ENCODE measurements at regions not wholly inside any gene's neighbourhood (a gene's known extent, or its start where the extent isn't known, plus 50 kb on each side); places are given as distances from the start of the nearest gene placed in this dataset.

- no peaks in the 10 kb centered on the region; a peak in 1 of 4 replicates for H3K79me1 ChIP-seq (ENCODE audit: low read depth in 1 of 2, low read length in 2 of 2)
- peak overlapping the region; percentile 41; the same call in 1 of the 2 replicates for H3K27ac ChIP-seq (ENCODE audit: insufficient read depth, low read length)
- H4K8ac ChIP-seq (ENCODE audit: low read depth in 2 of 2, low read length in 2 of 2): peak overlapping the region in 1 of 2 experiments; percentile 37; a peak in 1 of 4 replicates
- H4K20me1 ChIP-seq (ENCODE audit: insufficient read depth, low read length): no peaks in the 10 kb centered on the region
- H3K56ac ChIP-seq (ENCODE audit: extremely low read depth, insufficient read depth, low read length): no peak overlapping the region
- H4K91ac ChIP-seq (ENCODE audit: insufficient read depth, low read depth, low read length): peak overlapping the region; percentile 33; the same call in 1 of the 2 replicates
- no peak overlapping the region for H3K9ac ChIP-seq (ENCODE audit: low read depth, low read length)
- H3K23ac ChIP-seq (ENCODE audit: low read depth, low read length): no peak overlapping the region; the same call in 1 of the 2 replicates
- ATAC-seq (ENCODE audit: low read depth): no peak
- WGBS, 2 experiments (ENCODE audit: extremely low coverage in 2 of 2, insufficient read length in 1 of 2): 74% methylated on average over 11 of the region's 21 CpGs; no CpG with 5 or more reads in 1 of the 2 experiments
- H3K4ac ChIP-seq (ENCODE audit: low read depth, low read length): peak overlapping the region; percentile 53
- H4K5ac ChIP-seq (ENCODE audit: low read depth, low read length): peak overlapping the region; percentile 35; the same call in 1 of the 2 replicates
- peak overlapping the region; percentile 81 for H2AK5ac ChIP-seq (ENCODE audit: low read depth, low read length)
- H2BK5ac ChIP-seq (ENCODE audit: low read depth, low read length, poor library complexity, severe bottlenecking): no peak overlapping the region
- POLR2A ChIA-PET (ENCODE audit: unreplicated experiment): no interaction called here
- peak overlapping the region; percentile 37 for H2BK20ac ChIP-seq (ENCODE audit: low read depth, low read length)
- H3K36me3 ChIP-seq (ENCODE audit: control insufficient read depth, insufficient read depth, low read length): no peaks in the 10 kb centered on the region
- peaks cover 8% of the 10 kb centered on the region for H3K9me1 ChIP-seq (ENCODE audit: insufficient read depth, low read length)
- no TSS peak for BruUV-seq (replicated peaks)
- in situ Hi-C loops (cut with MboI; ENCODE audit: low sequenced_read_pairs) (no loop called here), dilution Hi-C loops (cut with HindIII; ENCODE audit: low sequenced_read_pairs, unreplicated experiment) (no loop called here), intact Hi-C loops (cut with micrococcal nuclease) (loop anchor here (1.0 to 2.0 kb wide), 3 partner anchors 18 to 148 kb away; partner anchors contain the start of gene COL5A1)
- H3K4me2 ChIP-seq (ENCODE audit: low read depth, low read length): no peak overlapping the region
- H3K14ac ChIP-seq (replicated peaks; ENCODE audit: low read depth, low read length): no peak overlapping the region
- no peak overlapping the region; the same call in 2 of the 3 replicates for H2BK15ac ChIP-seq (ENCODE audit: low read depth, low read length)
- H2BK120ac ChIP-seq (ENCODE audit: low read depth, low read length): peak overlapping the region; percentile 49; the same call in 1 of the 2 replicates
- no peak overlapping the region for H3K4me3 ChIP-seq (ENCODE audit: insufficient read depth, low read depth, low read length)
- CTCF ChIA-PET: interaction anchor here (1.2 kb wide), 1 partner anchor 13 kb away, joined by 3 read pairs; no protein-coding TSS in a partner anchor
- no peaks in the 10 kb centered on the region for H3K9me3 ChIP-seq (ENCODE audit: control insufficient read depth, insufficient read depth, low read length)
- H3K4me1 ChIP-seq (ENCODE audit: control insufficient read depth, insufficient read depth, low read length): peaks cover 24% of the 10 kb centered on the region
- H2AK9ac ChIP-seq (replicated peaks; ENCODE audit: low read depth, low read length, poor library complexity): peak overlapping the region; percentile 26
- peak overlapping the region; percentile 25; the same call in 1 of the 2 replicates for H3K18ac ChIP-seq (ENCODE audit: low read depth, low read length)
- H2AFZ ChIP-seq (replicated peaks; ENCODE audit: low read length, poor library complexity): peak overlapping the region; percentile 68
- no peak for DNase-seq
- peaks cover 5% of the 10 kb centered on the region for H3K27me3 ChIP-seq (ENCODE audit: control insufficient read depth, insufficient read depth, low read length)
- TF ChIP-seq RCOR1 (IDR thresholded peaks at IDR 0.05; ENCODE audit: insufficient replicate concordance, low read length): no peak
- no peak for TF ChIP-seq NFE2L2 (IDR thresholded peaks at IDR 0.05; ENCODE audit: low read depth, low read length)
- no peak for TF ChIP-seq MAZ (IDR thresholded peaks at IDR 0.05; ENCODE audit: borderline replicate concordance, low read depth, low read length)
- TF ChIP-seq MXI1 (IDR thresholded peaks at IDR 0.05; ENCODE audit: borderline replicate concordance, low read depth, low read length): no peak
- TF ChIP-seq FOS (IDR thresholded peaks at IDR 0.05; ENCODE audit: low read depth, low read length): no peak
- no peak for TF ChIP-seq SMC3 (IDR thresholded peaks at IDR 0.05; ENCODE audit: low read depth, low read length)
- no peak for TF ChIP-seq CTCF (conservative IDR thresholded peaks at IDR 0.05; ENCODE audit: low read depth, low read length)
- no peak for TF ChIP-seq MAFK (IDR thresholded peaks at IDR 0.05; ENCODE audit: low read depth, low read length)
- no peak for TF ChIP-seq RAD21 (IDR thresholded peaks at IDR 0.05; ENCODE audit: low read length)
- TF ChIP-seq POLR2A (IDR thresholded peaks at IDR 0.05; ENCODE audit: low read depth, low read length): no peak
- TF ChIP-seq CHD1 (IDR thresholded peaks at IDR 0.05; ENCODE audit: low read depth, low read length): no peak
- TF ChIP-seq, protein P1, sequence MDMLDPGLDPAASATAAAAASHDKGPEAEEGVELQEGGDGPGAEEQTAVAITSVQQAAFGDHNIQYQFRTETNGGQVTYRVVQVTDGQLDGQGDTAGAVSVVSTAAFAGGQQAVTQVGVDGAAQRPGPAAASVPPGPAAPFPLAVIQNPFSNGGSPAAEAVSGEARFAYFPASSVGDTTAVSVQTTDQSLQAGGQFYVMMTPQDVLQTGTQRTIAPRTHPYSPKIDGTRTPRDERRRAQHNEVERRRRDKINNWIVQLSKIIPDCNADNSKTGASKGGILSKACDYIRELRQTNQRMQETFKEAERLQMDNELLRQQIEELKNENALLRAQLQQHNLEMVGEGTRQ (IDR thresholded peaks at IDR 0.05; ENCODE audit: low read depth, low read length): no peak
- no peak for TF ChIP-seq BHLHE40 (IDR thresholded peaks at IDR 0.05; ENCODE audit: low read depth, low read length)
- TF ChIP-seq CEBPB (IDR thresholded peaks at IDR 0.05; ENCODE audit: low read depth, low read length): no peak
- no peak for TF ChIP-seq RFX5 (IDR thresholded peaks at IDR 0.05; ENCODE audit: low read depth, low read length)
Measured at GRCh38 chr9:134492721-134493460, 148.7 kb upstream of the COL5A1 start.

Measured in IMR-90 (cell line).